ENCODE measurements at regions not wholly inside any gene's neighbourhood (a gene's known extent, or its start where the extent isn't known, plus 50 kb on each side); places are given as distances from the start of the nearest gene placed in this dataset.

DNA sequence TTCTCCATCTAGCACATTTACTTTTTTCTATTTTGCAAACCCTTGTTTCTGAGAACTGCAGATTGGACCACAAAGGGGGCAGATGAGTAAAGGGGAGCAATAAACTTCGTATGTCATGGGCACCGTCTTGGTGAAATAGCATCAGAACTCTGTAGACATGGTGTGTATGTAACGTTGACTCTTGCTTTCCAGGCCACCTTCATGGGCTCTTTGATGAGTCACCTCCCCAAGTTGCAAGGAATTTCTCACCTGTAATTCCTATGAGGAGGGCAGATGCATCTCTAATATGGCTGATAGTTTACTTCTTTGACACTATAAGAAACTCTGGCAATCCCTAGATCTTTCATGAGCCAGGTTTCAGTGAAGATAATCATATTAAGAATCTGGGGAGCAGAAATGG, 163.4 kb upstream of the PLPPR1 start:
- Histone ChIP-seq H4K20me1 (ENCODE audit: insufficient read depth, low read length) (no peaks in the 10 kb centered on the region), H3K36me3 (ENCODE audit: insufficient read depth, low read length) (no peaks in the 10 kb centered on the region), H3K4me2 (ENCODE audit: low read length) (no peak overlapping the region), H3K4me1 (ENCODE audit: insufficient read depth, low read length, severe bottlenecking) (no peaks in the 10 kb centered on the region), H3K79me2 (ENCODE audit: insufficient read depth, low read length) (no peaks in the 10 kb centered on the region), H3K4me3 (ENCODE audit: low read depth, low read length, poor library complexity, severe bottlenecking) (no peak overlapping the region), H3K9me3 (ENCODE audit: low read length) (no peaks in the 10 kb centered on the region), H3F3A (ENCODE audit: insufficient read depth, low read length) (no peaks in the 10 kb centered on the region), H2AFZ (ENCODE audit: low read length) (no peak overlapping the region), H3K27me3 (ENCODE audit: insufficient read depth, low read length) (no peaks in the 10 kb centered on the region), H3K27ac (ENCODE audit: low read depth, low read length, poor library complexity, severe bottlenecking) (no peak overlapping the region), H3K9ac (ENCODE audit: low read length) (no peak overlapping the region), H3K9me2 (ENCODE audit: low read depth, low read length) (no peaks in the 10 kb centered on the region)
- TF ChIP-seq, protein P1, sequence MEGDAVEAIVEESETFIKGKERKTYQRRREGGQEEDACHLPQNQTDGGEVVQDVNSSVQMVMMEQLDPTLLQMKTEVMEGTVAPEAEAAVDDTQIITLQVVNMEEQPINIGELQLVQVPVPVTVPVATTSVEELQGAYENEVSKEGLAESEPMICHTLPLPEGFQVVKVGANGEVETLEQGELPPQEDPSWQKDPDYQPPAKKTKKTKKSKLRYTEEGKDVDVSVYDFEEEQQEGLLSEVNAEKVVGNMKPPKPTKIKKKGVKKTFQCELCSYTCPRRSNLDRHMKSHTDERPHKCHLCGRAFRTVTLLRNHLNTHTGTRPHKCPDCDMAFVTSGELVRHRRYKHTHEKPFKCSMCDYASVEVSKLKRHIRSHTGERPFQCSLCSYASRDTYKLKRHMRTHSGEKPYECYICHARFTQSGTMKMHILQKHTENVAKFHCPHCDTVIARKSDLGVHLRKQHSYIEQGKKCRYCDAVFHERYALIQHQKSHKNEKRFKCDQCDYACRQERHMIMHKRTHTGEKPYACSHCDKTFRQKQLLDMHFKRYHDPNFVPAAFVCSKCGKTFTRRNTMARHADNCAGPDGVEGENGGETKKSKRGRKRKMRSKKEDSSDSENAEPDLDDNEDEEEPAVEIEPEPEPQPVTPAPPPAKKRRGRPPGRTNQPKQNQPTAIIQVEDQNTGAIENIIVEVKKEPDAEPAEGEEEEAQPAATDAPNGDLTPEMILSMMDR (IDR thresholded peaks at IDR 0.05; ENCODE audit: low read length) = no peak
- TF ChIP-seq EZH2 (IDR thresholded peaks at IDR 0.05; ENCODE audit: borderline replicate concordance, low read length) = no peak

DNA sequence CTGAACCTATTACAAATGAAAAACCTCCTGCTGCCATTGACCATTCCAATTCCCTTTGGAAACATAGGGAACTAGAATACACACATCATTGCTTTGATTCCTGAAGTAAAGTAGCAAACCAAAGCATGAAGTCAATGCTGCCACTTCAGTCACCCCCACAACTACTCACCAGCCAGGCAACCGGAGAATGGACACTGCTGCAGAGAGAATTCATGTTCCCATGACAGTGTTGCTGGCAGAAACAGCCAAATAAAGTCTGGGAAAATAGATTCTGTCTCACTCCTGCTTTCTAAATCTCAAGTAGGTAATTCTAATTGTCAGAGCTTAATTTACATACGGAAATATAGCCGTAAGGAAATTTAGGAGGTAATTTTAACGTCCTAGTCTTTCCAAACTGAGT, 162.9 kb upstream of the PLPPR1 start:
- no peak overlapping the region for H3K4me3 ChIP-seq (ENCODE audit: low read depth, low read length, poor library complexity, severe bottlenecking)
- H3K4me2 ChIP-seq (ENCODE audit: low read length) = no peak overlapping the region
- no peaks in the 10 kb centered on the region for H3K9me2 ChIP-seq (ENCODE audit: low read depth, low read length)
- no peak overlapping the region for H3K9ac ChIP-seq (ENCODE audit: low read length)
- no peaks in the 10 kb centered on the region for H3K27me3 ChIP-seq (ENCODE audit: insufficient read depth, low read length)
- H4K20me1 ChIP-seq (ENCODE audit: insufficient read depth, low read length) = no peaks in the 10 kb centered on the region
- no peaks in the 10 kb centered on the region for H3K9me3 ChIP-seq (ENCODE audit: low read length)
- H3K79me2 ChIP-seq (ENCODE audit: insufficient read depth, low read length) = no peaks in the 10 kb centered on the region
- H3F3A ChIP-seq (ENCODE audit: insufficient read depth, low read length) = no peaks in the 10 kb centered on the region
- TF ChIP-seq, protein P1 (IDR thresholded peaks at IDR 0.05; ENCODE audit: low read length) = no peak
- no peak for TF ChIP-seq EZH2 (IDR thresholded peaks at IDR 0.05; ENCODE audit: borderline replicate concordance, low read length)
- H2AFZ ChIP-seq (ENCODE audit: low read length) = no peak overlapping the region
- no peaks in the 10 kb centered on the region for H3K4me1 ChIP-seq (ENCODE audit: insufficient read depth, low read length, severe bottlenecking)
- no peak overlapping the region for H3K27ac ChIP-seq (ENCODE audit: low read depth, low read length, poor library complexity, severe bottlenecking)
- H3K36me3 ChIP-seq (ENCODE audit: insufficient read depth, low read length) = no peaks in the 10 kb centered on the region

DNA sequence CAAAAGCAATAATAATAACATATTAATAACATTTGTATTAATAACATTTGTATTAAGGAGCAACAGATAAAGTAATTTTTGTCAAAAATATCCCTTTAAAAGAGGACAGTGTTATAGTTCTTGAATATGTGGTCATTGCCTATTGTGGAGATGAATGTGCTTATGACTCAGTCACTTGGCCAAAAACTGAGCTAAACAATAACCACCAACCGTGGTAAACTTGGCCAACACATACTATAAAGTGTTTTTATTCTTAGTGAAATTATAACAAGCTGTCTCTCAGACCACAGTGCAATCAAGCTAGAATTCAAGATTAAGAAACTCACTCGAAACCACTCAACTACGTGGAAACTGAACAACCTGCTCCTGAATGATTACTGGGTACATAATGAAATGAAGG, 159.2 kb upstream of the PLPPR1 start:
- Histone ChIP-seq H3K79me2 (ENCODE audit: insufficient read depth, low read length) (no peaks in the 10 kb centered on the region), H4K20me1 (ENCODE audit: insufficient read depth, low read length) (no peaks in the 10 kb centered on the region), H3K9me2 (ENCODE audit: low read depth, low read length) (no peaks in the 10 kb centered on the region), H3K36me3 (ENCODE audit: insufficient read depth, low read length) (no peaks in the 10 kb centered on the region), H3K27ac (ENCODE audit: low read depth, low read length, poor library complexity, severe bottlenecking) (no peak overlapping the region), H3K4me2 (ENCODE audit: low read length) (no peak overlapping the region), H3K4me3 (ENCODE audit: low read depth, low read length, poor library complexity, severe bottlenecking) (no peak overlapping the region), H3K4me1 (ENCODE audit: insufficient read depth, low read length, severe bottlenecking) (no peaks in the 10 kb centered on the region), H3K27me3 (ENCODE audit: insufficient read depth, low read length) (no peaks in the 10 kb centered on the region), H3F3A (ENCODE audit: insufficient read depth, low read length) (no peaks in the 10 kb centered on the region), H3K9ac (ENCODE audit: low read length) (no peak overlapping the region), H2AFZ (ENCODE audit: low read length) (no peak overlapping the region), H3K9me3 (ENCODE audit: low read length) (no peaks in the 10 kb centered on the region)
- TF ChIP-seq, protein P1 (IDR thresholded peaks at IDR 0.05; ENCODE audit: low read length) = no peak
- no peak for TF ChIP-seq EZH2 (IDR thresholded peaks at IDR 0.05; ENCODE audit: borderline replicate concordance, low read length)
